Activated CD4-positive, alpha-beta T cell treated with anti-CD3 and anti-CD28 coated beads, Interleukin-2, amount 10 ng/mL, durations not matched to agents 7 days and 5 days (primary cell): ENCODE measurements at regions not wholly inside any gene's neighbourhood (a gene's known extent, or its start where the extent isn't known, plus 50 kb on each side); places are given as distances from the start of the nearest gene placed in this dataset.

Experiments used
- CTCF ChIA-PET: fragments of 350-600 bp; sonication (Branson Sonifier 250); formaldehyde crosslinking; loops from one replicate; lab custom pipeline; 2021; ENCODE audit warnings: antibody characterized with exemption; lab: Charles Lee
- POLR2A ChIA-PET: fragments of 350-600 bp; sonication (Branson Sonifier 250); formaldehyde crosslinking; loops from one replicate; lab custom pipeline; 2021; ENCODE audit warnings: antibody characterized with exemption; lab: Charles Lee
- DNase-seq: peaks from one replicate; pipeline ENCODE4 v3.0.0-alpha.2; 2020
- H3K27ac Mint-ChIP-seq: one replicate; pipeline ENCODE4 v1.8.0; 2021; ENCODE audit warnings: mild to moderate bottlenecking, moderate library complexity, mixed read lengths
- H3K27me3 Mint-ChIP-seq: one replicate; pipeline ENCODE4 v1.8.0; 2021; ENCODE audit warnings: mixed read lengths
- H3K36me3 Mint-ChIP-seq: one replicate; pipeline ENCODE4 v1.8.0; 2021; ENCODE audit warnings: low read depth, mixed read lengths
- H3K4me1 Mint-ChIP-seq: one replicate; pipeline ENCODE4 v1.8.0; 2021; ENCODE audit warnings: mixed read lengths
- H3K4me3 Mint-ChIP-seq: one replicate; pipeline ENCODE4 v1.8.0; 2021; ENCODE audit warnings: mild to moderate bottlenecking, moderate library complexity, mixed read lengths
- H3K9me3 Mint-ChIP-seq: one replicate; pipeline ENCODE4 v1.8.0; 2021; ENCODE audit warnings: mixed read lengths

DNA sequence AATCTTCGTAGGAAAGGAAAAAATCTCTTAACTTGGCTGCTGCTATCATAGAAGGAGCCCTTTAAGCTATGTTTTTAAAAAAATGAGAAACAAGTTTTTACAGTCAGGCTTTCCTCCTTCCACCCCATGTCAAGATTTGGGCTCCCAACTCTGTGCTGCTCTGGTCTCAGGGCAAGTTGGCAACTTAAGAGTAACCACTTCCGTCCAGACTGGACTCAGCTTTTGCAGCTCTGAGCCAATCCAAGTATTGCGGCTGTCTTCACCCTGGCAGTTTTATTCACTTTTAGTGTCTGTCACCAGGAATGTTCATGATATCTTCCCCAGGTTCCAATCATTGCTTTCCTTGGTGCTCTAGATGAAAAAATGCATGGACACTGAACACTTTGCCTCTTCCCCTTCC lies 115.9 kb upstream of the GAS1 start:
- H3K9me3 Mint-ChIP-seq, result no peaks in the 10 kb centered on the region
- H3K4me1 Mint-ChIP-seq, result no peaks in the 10 kb centered on the region
- ChIA-PET CTCF (no interaction called here), POLR2A (no interaction called here)
- peaks cover 4% of the 10 kb centered on the region for H3K27me3 Mint-ChIP-seq
- no peak overlapping the region for H3K4me3 Mint-ChIP-seq
- DNase-seq, result no peak
- H3K36me3 Mint-ChIP-seq, result no peaks in the 10 kb centered on the region
- H3K27ac Mint-ChIP-seq, result no peak overlapping the region

DNA sequence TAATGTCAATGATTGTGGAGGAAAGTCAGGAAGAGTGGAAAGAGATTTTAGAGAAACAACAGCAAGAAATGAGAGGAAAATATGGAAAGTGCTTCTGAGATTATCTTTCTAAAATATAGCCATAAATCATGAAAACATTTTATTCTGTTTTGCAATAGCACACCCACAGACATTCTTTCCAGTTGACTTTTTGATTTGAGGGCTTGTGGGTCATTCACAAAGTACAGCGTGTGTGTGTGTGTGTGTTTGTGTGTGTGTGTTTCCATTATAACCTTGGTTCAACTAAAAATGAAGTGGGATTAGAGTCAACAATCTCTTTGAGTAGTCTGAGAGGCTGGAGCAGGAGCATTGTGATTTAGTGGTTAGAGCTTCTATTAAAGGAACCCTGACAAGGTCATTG lies 116.6 kb upstream of the GAS1 start:
- Mint-ChIP-seq H3K4me1 (no peaks in the 10 kb centered on the region), H3K27me3 (peaks cover 2% of the 10 kb centered on the region), H3K36me3 (no peaks in the 10 kb centered on the region), H3K9me3 (no peaks in the 10 kb centered on the region), H3K27ac (no peak overlapping the region), H3K4me3 (no peak overlapping the region)
- no peak for DNase-seq
- CTCF ChIA-PET, result no interaction called here
- POLR2A ChIA-PET, result no interaction called here

DNA sequence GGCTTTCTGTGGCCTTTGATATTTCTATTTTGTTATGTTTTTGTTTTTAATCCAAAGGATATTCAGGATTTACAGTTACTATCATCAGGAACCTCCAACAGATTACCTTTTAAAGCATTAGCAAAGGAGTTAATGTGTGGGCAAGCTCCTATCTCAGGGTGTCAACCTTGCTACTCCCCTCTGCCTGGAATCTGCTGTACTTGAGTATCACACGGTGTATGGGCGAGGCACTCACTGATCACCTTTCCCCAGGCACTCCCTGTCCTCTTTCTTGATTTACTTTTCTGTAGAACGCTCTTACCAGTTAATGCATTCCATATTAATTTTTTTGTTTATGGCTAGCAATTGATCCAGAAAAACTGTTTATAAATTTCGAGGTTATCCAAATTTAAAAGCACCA lies 117.0 kb upstream of the GAS1 start:
- H3K9me3 Mint-ChIP-seq, result no peaks in the 10 kb centered on the region

DNA sequence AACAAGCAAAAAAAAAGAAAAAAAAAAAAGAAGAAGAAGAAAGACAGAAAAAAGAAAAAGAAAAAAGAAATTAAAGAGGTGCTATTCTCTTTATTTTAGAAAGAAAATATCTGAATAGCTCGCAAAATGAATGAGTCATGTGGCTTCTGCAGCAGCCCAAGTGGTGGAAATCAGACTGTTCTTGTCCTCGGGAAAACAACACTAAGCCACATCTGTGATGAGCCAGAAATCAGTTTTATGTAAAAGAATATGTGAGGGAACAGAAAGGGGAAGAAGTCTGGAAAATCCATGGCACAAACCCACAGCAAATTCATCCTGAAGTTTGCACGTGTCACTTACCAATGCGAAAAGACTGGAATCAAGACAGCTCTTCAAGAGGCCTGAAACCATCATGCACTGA lies 118.7 kb upstream of the GAS1 start:
- Mint-ChIP-seq H3K27me3 (peaks cover 2% of the 10 kb centered on the region), H3K9me3 (no peaks in the 10 kb centered on the region), H3K4me3 (no peak overlapping the region), H3K36me3 (no peaks in the 10 kb centered on the region), H3K27ac (no peak overlapping the region), H3K4me1 (no peaks in the 10 kb centered on the region)
- CTCF ChIA-PET, result no interaction called here
- DNase-seq, result no peak
- POLR2A ChIA-PET, result no interaction called here

More for the DNA sequence above, 117.0 kb upstream of the GAS1 start:
- Mint-ChIP-seq H3K4me3 (no peak overlapping the region), H3K27ac (no peak overlapping the region), H3K4me1 (no peaks in the 10 kb centered on the region), H3K36me3 (no peaks in the 10 kb centered on the region), H3K27me3 (peaks cover 2% of the 10 kb centered on the region)
- no peak for DNase-seq
- CTCF ChIA-PET, result no interaction called here
- POLR2A ChIA-PET, result no interaction called here

DNA sequence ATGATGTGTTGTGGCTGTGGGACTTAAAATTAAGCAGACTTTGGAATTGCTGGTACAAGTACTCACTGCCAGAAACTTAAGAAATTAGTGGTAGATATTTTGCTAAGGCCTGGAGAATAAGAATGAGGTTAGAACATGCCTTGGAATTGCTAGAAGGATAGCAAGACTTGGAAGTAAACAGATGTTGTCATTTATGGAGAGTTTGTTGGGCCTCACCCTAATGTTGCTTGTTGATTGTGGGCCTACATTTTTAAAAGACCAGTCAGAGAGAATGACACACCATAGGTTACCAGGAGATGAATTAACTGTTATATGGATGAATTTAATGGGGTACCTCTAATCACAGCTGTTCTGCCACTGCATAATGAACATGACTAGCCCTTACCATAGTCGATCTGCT lies 120.1 kb upstream of the GAS1 start:
- Mint-ChIP-seq H3K27me3 (peaks cover 2% of the 10 kb centered on the region), H3K4me1 (no peaks in the 10 kb centered on the region), H3K36me3 (no peaks in the 10 kb centered on the region), H3K27ac (no peak overlapping the region), H3K4me3 (no peak overlapping the region), H3K9me3 (no peaks in the 10 kb centered on the region)
- no peak for DNase-seq
- ChIA-PET CTCF (interaction anchor here (0.6 kb wide), 1 partner anchor 14 kb away, joined by 3 read pairs; no protein-coding TSS in a partner anchor), POLR2A (no interaction called here)

DNA sequence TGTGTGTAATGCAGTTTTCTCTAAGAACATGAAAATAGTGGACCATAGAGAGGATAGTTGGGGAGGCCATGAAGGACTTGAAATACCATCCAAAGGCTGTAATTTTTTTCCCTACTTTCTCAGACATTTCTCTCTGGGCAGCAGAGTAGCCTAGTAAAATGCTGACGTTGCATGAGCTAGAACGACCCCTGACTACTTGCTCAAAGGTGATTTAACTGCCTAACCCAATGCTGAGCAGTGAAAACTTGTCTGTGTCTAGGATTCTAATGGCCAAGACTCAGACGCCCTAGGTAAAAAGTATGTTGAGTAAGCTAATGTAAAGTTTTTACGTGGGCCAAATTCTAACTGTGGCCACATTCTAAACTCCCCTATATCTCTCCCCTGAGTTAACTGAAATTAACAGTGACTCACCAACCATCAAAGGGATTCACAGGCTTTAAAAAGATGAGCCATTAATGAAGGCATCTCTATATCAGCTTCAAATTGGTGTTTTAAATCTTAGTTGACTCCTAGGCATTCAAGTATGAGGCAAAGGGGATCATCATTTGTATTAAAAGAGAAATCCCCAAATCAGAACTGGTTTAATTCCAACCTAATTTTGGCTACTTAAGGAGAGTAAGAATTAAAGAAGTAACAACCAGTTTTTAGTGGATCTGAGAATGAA lies 121.0 kb upstream of the GAS1 start:
- no peak overlapping the region for H3K4me3 Mint-ChIP-seq

DNA sequence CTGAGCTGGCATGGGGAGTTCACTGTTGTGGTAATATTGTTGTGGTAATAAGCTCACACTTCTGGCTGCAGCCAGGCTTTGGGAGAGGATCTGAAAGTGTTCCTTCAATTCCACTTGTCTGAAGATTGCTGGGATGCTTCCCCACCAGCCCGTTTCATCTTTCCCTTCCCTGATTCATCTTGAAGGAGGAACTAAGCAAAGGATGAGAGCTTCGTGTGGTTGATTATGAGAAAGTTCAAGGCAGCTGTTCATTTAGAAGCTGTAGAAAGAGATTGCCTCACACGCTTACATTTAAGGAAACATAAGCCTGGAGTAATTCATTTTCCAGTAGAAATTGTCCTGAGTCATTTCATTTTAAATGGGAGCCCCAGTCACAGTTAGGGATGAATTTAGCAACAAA lies 122.4 kb upstream of the GAS1 start:
- H3K27ac Mint-ChIP-seq, result no peak overlapping the region
- CTCF ChIA-PET, result no interaction called here
- peaks cover 2% of the 10 kb centered on the region for H3K27me3 Mint-ChIP-seq
- H3K9me3 Mint-ChIP-seq, result no peaks in the 10 kb centered on the region
- POLR2A ChIA-PET, result no interaction called here
- no peak overlapping the region for H3K4me3 Mint-ChIP-seq
- H3K4me1 Mint-ChIP-seq, result no peaks in the 10 kb centered on the region
- no peaks in the 10 kb centered on the region for H3K36me3 Mint-ChIP-seq
- no peak for DNase-seq

More for the DNA sequence above, 121.0 kb upstream of the GAS1 start:
- no peaks in the 10 kb centered on the region for H3K4me1 Mint-ChIP-seq
- no peaks in the 10 kb centered on the region for H3K36me3 Mint-ChIP-seq
- ChIA-PET CTCF (no interaction called here), POLR2A (no interaction called here)
- no peaks in the 10 kb centered on the region for H3K9me3 Mint-ChIP-seq
- no peak overlapping the region for H3K27ac Mint-ChIP-seq
- DNase-seq, result no peak
- peaks cover 2% of the 10 kb centered on the region for H3K27me3 Mint-ChIP-seq

DNA sequence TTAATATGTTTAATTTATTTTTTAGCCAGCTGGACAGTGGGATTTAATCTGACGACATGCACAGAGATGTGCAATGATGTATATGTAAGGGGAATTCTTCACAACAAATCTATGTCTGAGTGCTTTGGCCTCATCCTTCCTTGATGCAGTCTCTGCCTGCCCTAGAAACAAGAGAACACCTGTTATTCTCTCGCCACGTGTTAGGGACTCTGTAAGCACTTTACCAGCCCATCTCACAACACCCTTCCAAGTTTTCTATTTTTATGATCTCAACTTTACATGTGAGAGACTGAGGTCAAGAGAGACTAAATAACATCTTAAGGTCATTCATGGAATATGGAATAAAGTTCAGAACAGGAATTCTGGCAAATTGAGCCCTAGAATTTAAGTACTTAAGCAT lies 123.0 kb upstream of the GAS1 start:
- Mint-ChIP-seq H3K4me1 (no peaks in the 10 kb centered on the region), H3K27ac (no peak overlapping the region), H3K36me3 (no peaks in the 10 kb centered on the region), H3K4me3 (no peak overlapping the region), H3K27me3 (peaks cover 2% of the 10 kb centered on the region), H3K9me3 (no peaks in the 10 kb centered on the region)
- POLR2A ChIA-PET, result no interaction called here
- DNase-seq, result no peak
- CTCF ChIA-PET, result no interaction called here

DNA sequence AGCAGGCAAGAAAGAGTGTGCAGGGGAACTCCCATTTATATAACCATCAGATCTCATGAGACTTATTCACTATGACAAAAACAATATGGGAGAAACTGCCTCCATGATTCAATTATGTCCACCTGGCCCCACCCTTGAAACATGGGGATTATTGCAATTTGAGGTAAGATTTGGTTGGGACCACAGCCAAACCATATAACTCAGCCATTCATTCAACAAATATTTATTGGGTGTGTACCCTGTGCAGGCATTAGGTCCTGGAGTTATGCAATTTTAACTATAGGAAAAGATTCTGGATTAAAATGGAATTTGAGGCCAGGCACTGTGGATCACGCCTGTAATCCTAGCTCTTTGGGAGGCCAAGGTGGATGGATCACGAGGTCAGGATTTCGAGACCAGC lies 124.2 kb upstream of the GAS1 start:
- Mint-ChIP-seq H3K4me3 (no peak overlapping the region), H3K9me3 (no peaks in the 10 kb centered on the region), H3K27ac (no peak overlapping the region), H3K36me3 (no peaks in the 10 kb centered on the region), H3K27me3 (peaks cover 2% of the 10 kb centered on the region), H3K4me1 (no peaks in the 10 kb centered on the region)
- DNase-seq, result no peak
- CTCF ChIA-PET, result no interaction called here
- POLR2A ChIA-PET, result no interaction called here

DNA sequence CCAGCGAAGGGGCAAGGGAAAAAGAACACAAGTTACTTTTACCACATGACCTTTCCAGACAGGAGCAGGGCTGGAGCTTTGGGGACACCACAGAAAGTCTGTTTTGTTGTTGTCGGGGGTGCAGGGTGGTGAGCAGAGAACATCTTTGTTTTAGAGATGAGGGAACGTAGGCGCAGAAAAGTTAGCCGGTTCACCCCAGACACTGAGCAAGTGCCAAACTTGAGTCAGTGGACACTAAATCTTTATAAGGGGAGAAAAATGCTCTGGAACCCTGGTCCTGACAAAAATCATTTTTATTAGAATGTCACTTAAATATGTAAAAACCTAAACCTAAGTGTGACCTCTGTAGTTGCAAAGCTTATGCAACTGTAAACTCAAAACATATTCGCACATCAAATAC lies 126.4 kb upstream of the GAS1 start:
- CTCF ChIA-PET, result no interaction called here
- Mint-ChIP-seq H3K9me3 (no peaks in the 10 kb centered on the region), H3K27ac (no peak overlapping the region), H3K36me3 (no peaks in the 10 kb centered on the region), H3K4me3 (no peak overlapping the region), H3K27me3 (no peaks in the 10 kb centered on the region), H3K4me1 (no peaks in the 10 kb centered on the region)
- POLR2A ChIA-PET, result no interaction called here
- DNase-seq, result no peak

DNA sequence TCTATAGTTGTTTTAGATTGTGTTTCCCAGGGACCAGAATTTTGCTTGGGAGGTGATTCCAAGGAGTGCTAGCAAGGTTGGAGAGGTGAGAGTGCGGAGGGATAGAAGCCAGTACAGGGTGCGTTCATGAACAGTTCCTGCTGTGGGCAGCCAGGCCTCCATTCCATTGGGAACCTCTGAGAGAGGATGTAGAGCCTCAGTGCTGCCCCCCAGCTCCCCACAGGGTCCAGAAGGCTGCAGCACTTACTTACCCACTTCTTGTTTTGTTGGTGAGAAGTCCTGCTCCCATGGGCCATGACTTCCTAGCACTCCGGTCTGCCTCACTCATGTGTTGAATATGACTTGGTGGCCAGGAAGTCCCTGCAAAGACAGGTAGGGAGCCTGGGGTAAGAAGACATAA lies 128.2 kb upstream of the GAS1 start:
- Mint-ChIP-seq H3K4me1 (no peaks in the 10 kb centered on the region), H3K27ac (no peak overlapping the region), H3K36me3 (no peaks in the 10 kb centered on the region), H3K27me3 (no peaks in the 10 kb centered on the region), H3K4me3 (no peak overlapping the region), H3K9me3 (no peaks in the 10 kb centered on the region)
- ChIA-PET CTCF (no interaction called here), POLR2A (no interaction called here)
- DNase-seq, result no peak

DNA sequence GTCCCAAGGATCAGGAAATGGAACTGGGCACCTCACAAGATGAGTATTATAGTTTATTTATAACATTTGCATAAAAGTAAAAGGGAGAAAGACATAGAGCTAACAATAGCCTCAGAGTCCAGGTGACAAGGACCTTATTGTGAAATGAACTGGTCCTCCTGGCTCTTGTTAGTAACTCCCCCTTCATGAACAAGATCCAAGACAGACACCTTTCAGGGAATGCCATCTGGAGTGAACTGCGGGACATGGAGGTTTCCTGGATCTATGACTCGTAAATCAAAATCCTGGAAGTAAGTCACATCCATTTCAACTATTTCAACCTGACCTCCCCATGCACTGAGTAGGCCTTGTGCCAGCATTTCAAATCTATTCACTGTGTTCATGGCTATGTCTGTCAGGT lies 129.5 kb upstream of the GAS1 start:
- Mint-ChIP-seq H3K36me3 (no peaks in the 10 kb centered on the region), H3K4me1 (no peaks in the 10 kb centered on the region), H3K4me3 (no peak overlapping the region), H3K9me3 (no peaks in the 10 kb centered on the region), H3K27me3 (no peaks in the 10 kb centered on the region), H3K27ac (no peak overlapping the region)
- CTCF ChIA-PET, result no interaction called here
- DNase-seq, result no peak
- POLR2A ChIA-PET, result no interaction called here

DNA sequence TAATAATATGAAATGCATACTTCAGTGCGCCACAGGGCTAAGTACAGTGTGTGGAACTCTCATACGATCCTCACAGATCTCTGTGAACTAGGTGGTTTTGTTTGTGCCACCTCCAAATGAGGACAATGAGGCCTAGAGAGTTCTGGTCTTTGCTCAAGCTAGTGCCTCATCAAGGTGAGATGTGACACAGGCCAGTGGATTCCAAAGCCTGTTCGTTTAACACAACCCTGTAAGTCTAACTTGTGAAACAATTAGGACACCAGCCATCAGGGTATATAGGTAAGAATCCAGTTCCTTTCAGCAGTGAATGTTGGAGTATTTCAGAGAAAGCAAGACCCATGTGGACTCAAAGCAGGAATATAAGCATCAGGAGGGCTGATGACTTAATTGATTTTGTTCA lies 130.7 kb upstream of the GAS1 start:
- no peak overlapping the region for H3K4me3 Mint-ChIP-seq
- no peak overlapping the region for H3K27ac Mint-ChIP-seq
- H3K4me1 Mint-ChIP-seq, result no peaks in the 10 kb centered on the region
- no peaks in the 10 kb centered on the region for H3K36me3 Mint-ChIP-seq
- H3K9me3 Mint-ChIP-seq, result no peaks in the 10 kb centered on the region
- ChIA-PET POLR2A (no interaction called here), CTCF (no interaction called here)
- H3K27me3 Mint-ChIP-seq, result no peaks in the 10 kb centered on the region
- DNase-seq, result no peak

DNA sequence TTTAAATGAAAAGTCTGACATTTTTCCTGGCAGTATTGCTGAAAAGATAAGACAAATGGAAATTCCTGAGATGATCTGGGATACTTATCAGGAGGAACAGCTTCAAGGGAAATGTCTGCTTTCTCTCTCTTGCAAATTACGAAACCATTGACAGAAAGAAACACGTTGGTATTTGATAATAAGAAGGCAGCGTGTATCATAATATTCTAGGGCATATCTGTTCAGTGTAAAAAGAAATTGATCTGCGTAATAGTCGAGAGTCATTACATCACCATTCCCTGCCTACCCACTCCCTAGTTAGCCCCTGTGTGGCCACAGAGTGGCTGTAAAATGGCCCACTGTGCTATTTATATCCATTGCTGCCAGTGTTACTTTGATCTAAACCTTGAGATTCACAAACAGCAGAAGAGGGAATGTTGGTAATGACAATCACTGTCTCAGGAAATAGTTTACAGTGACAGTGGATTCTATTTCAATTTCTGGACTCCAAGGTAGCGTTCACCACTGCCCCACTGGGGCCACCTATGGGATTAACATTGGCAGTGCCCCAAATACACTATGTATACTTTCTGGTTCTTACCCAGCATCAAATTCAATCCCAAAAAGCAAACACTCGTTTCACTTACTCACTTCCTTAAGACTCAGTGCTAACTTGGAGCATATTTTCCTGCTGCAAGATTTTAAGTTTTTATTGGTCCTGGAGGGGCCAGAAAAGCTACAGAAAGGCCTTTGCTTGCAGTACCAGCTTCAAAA lies 133.4 kb upstream of the GAS1 start:
- H3K9me3 Mint-ChIP-seq, result no peaks in the 10 kb centered on the region
- H3K36me3 Mint-ChIP-seq, result no peaks in the 10 kb centered on the region
- no peak overlapping the region for H3K4me3 Mint-ChIP-seq
- CTCF ChIA-PET, result interaction anchor here (0.7 kb wide), 1 partner anchor 14 kb away, joined by 3 read pairs; no protein-coding TSS in a partner anchor
- POLR2A ChIA-PET, result no interaction called here
- no peaks in the 10 kb centered on the region for H3K4me1 Mint-ChIP-seq
- no peaks in the 10 kb centered on the region for H3K27me3 Mint-ChIP-seq
- no peak overlapping the region for H3K27ac Mint-ChIP-seq
- no peak for DNase-seq
